Posterior cingulate gyrus (tissue), 11 donors: ENCODE measurements at regions not wholly inside any gene's neighbourhood (a gene's known extent, or its start where the extent isn't known, plus 50 kb on each side); places are given as distances from the start of the nearest gene placed in this dataset.

Experiments
- DNase-seq, 10 donors: peaks; one replicate each; pipeline versions ENCODE4 v3.0.0 to v3.0.0-alpha.2; 2020 to 2021; ENCODE audit warnings: mixed read lengths in 3 of 10
- intact Hi-C: fragments of 100-400 bp; cut with DNase I; formaldehyde crosslinking; loops from one replicate; pipeline ENCODE4 v1.15.1; 2023

GRCh38 chr3:188053036-188053340 is 101.0 kb upstream of the LPP start:
- DNase-seq, result no peak
- intact Hi-C loops, result loop anchor here (2.0 to 5.0 kb wide), 4 partner anchors 99 to 896 kb away; partner anchors contain the start of gene LPP

- DNase-seq, result no peak
- intact Hi-C loops, result loop anchor here (2.0 to 5.0 kb wide), 4 partner anchors 98 to 895 kb away; partner anchors contain the start of gene LPP
Measured at GRCh38 chr3:188053710-188054380, 100.1 kb upstream of the LPP start.

- no peak for DNase-seq
- intact Hi-C loops, result loop anchor here (5.0 kb wide), 2 partner anchors 98 to 213 kb away; partner anchors contain the start of gene LPP
Measured at GRCh38 chr3:188054541-188054940, 99.4 kb upstream of the LPP start.

GRCh38 chr3:188055388-188055787 is 98.6 kb upstream of the LPP start:
- no peak for DNase-seq

GRCh38 chr3:188057124-188057523 is 96.8 kb upstream of the LPP start:
- no peak for DNase-seq
- intact Hi-C loops, result no loop called here

More at GRCh38 chr3:188055388-188055787, 98.6 kb upstream of the LPP start:
- intact Hi-C loops, result no loop called here

- intact Hi-C loops, result no loop called here
- no peak for DNase-seq
Measured at GRCh38 chr3:188058569-188059184, 95.3 kb upstream of the LPP start.

GRCh38 chr3:188059351-188059750 is 94.6 kb upstream of the LPP start:
- DNase-seq, result no peak
- intact Hi-C loops, result no loop called here

- DNase-seq, result no peak
- intact Hi-C loops, result no loop called here
Measured at GRCh38 chr3:188060264-188060835, 93.6 kb upstream of the LPP start.

- DNase-seq, result no peak
- intact Hi-C loops, result no loop called here
Measured at GRCh38 chr3:188060840-188061544, 93.0 kb upstream of the LPP start.

- intact Hi-C loops, result no loop called here
- DNase-seq, result no peak
Measured at GRCh38 chr3:188062216-188062615, 91.7 kb upstream of the LPP start.

GRCh38 chr3:188064831-188065493 is 89.0 kb upstream of the LPP start:
- DNase-seq, result no peak
- intact Hi-C loops, result no loop called here

GRCh38 chr3:188066141-188066540 is 87.8 kb upstream of the LPP start:
- intact Hi-C loops, result no loop called here
- no peak for DNase-seq

GRCh38 chr3:188067932-188068331 is 86.0 kb upstream of the LPP start:
- intact Hi-C loops, result no loop called here

GRCh38 chr3:188068342-188068741 is 85.6 kb upstream of the LPP start:
- no peak for DNase-seq
- intact Hi-C loops, result no loop called here

More at GRCh38 chr3:188067932-188068331, 86.0 kb upstream of the LPP start:
- DNase-seq, result no peak

- no peak for DNase-seq
- intact Hi-C loops, result no loop called here
Measured at GRCh38 chr3:188071636-188072035, 82.3 kb upstream of the LPP start.

- intact Hi-C loops, result no loop called here
- peak; percentile 17 to 88 (median 42) for DNase-seq
Measured at GRCh38 chr3:188076176-188076575, 77.8 kb upstream of the LPP start.

GRCh38 chr3:188077160-188077799 is 76.7 kb upstream of the LPP start:
- DNase-seq, result no peak
- intact Hi-C loops, result no loop called here

- DNase-seq, result no peak
- intact Hi-C loops, result no loop called here
Measured at GRCh38 chr3:188080091-188080490, 73.9 kb upstream of the LPP start.

GRCh38 chr3:188082031-188082430 is 71.9 kb upstream of the LPP start:
- DNase-seq, result no peak
- intact Hi-C loops, result no loop called here

- DNase-seq, result no peak
- intact Hi-C loops, result no loop called here
Measured at GRCh38 chr3:188082450-188082849, 71.5 kb upstream of the LPP start.
